GM19240 (cell line): ENCODE measurements at regions not wholly inside any gene's neighbourhood (a gene's known extent, or its start where the extent isn't known, plus 50 kb on each side); places are given as distances from the start of the nearest gene placed in this dataset.

Experiments
- DNase-seq: peaks from one replicate; pipeline ENCODE4 v3.0.0; 2011; ENCODE audit warnings: low spot score; ENCODE audit not compliant: insufficient read length

DNA sequence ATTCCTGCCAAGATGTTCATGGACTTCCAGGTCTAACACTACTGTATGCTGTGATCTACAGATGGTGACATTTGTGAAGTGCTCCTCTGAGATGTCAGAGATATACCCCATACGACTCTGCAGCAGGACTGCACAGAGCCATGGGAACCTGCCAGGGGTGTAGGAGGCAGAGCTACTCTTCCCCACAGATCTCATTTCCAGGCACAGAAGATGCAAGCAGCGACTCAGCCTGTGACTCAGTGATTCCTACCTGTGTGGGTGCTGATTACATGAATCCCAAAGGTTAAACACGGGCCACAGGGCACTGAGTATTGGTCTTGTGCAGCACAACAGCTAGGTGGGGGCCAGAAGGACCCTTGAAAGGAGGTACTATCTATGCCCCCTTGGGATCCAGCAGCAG is 137.0 kb upstream of the SOX9 start:
- DNase-seq = no peak

- no peak for DNase-seq
Measured at GRCh38 chr17:71985111-71986039, 135.4 kb upstream of the SOX9 start.

DNA sequence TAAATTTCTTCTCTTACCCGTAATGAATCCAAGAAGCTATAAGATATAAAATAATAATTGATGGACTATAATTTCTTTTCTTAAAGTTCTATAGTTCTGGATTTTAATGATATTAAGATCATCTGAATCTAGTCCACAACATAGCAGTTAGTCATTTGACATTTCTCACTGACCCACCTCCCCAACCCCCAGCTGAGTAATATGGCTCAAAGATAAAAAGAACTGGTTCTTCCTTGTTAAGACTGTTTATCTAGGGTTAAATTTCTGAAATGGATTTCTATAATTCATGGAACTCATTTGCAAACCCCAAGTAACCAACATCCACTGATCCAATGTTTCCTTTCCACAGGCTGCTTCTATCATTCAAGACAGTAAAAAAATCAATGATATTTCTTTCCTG is 133.9 kb upstream of the SOX9 start:
- DNase-seq = no peak

DNA sequence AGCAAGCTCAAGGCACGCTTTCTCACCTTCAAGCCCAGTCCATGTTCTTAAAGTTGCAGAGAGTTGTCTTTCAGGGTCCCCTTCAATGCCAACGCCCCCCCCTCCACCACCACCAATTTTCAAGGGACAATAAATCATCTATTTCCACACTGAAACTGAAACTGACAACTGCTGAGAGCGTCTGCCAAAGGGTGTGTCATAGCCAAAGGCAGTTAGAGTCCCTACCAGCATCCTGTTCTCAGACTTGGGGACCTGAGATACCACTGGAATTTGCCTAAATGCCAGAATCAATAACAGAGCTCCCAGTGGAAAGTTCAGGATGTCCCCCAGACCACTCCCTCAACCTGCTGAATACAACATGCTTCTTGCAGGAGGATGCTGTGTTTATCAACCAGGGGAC is 133.2 kb upstream of the SOX9 start:
- peak; percentile 12 for DNase-seq

DNA sequence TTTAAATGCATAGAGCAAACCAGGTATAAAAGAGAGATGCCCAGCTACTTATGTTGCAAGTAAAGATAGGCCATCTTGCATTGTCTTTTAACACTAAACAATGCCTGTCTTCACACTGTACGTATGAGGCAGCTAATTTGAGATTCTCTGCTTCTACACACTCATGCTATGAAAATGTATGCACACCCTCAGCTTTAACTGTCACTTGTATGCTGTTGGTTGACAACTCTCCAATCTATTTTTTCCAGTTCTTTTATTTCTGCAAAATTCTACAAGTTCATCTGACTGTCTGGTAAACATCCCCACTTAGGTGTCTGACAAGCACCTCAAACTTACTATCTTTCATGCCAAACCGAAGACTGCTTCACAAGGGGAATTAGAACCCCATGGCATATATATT is 131.7 kb upstream of the SOX9 start:
- DNase-seq = no peak

GRCh38 chr17:71993363-71993762 is 127.5 kb upstream of the SOX9 start:
- no peak for DNase-seq

DNA sequence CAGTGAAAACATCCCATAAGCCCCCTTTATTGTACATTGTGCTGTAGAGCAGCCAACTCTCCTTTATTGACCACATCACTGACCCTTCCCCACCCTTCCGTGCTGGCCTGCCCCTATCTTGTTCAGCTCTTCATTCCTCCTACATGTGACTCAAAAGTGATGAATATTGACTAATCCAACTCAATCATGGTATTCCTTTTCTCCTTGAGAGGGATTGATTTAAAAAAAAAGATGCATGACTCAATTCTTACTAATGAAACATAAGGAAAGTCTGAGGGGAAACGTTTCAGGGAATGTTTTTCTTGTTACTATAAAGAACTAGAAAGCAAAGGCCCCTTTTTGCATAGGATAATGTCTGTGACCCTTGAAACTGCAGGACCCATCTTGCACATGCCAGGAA is 125.2 kb upstream of the SOX9 start:
- DNase-seq = no peak

DNA sequence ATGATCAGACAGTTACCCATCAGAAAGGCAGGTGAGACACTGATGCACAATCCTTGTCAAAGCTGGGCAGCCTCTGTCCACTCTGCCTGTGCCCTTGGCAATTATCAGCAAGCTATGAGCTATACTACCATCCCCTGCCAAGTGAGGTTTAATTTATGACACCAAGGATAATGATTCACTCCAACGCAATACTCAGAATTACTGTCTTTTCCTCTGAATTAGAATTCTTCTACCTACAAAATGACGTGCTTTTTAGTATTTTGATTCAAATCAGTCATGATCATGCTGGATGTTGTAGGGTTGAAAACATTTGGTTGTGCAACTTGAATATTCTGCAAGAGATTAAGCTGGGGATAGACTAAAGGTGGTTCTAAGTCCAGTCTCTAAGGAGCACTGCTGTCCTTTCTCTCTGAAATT is 116.8 kb upstream of the SOX9 start:
- DNase-seq = no peak

- no peak for DNase-seq
Measured at GRCh38 chr17:72004611-72005331, 116.0 kb upstream of the SOX9 start.

DNA sequence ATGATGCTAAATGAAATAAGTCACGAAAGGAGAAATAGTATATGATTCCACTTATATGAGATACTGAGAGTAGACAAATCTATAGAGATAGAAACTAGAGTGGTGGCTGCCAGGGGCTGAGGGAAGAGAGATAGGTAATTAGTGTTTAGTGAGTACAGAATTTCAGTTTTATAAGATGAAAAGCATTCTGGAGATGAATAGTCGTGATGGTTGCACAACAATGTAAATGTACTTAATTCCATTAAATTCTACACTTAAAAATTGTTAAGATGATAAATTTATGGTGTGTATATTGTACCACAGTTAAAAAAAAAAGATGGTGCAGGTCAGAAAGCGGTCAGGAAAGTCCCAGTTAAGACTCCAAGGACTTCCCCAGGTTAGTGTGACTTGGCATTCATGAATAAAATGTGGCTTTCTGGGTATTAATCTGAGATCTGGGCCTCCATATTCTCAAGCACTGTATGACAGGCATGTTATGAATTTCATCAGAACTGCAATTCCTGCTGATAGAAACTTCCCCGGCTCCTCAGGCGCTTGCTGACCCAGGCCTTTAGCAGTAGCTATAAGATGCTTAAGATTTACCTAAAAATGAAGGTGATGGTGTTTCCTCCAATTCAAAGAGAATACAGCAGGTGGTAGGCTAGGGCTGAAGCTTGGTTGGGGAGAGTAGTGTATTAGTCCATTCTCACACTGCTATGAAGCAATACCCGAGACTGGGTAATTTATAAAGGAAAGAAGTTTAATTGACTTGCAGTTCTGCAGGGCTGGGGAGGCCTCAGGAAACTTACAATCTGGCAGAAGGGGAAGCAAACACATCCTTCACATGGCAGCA is 115.3 kb upstream of the SOX9 start:
- DNase-seq = no peak

DNA sequence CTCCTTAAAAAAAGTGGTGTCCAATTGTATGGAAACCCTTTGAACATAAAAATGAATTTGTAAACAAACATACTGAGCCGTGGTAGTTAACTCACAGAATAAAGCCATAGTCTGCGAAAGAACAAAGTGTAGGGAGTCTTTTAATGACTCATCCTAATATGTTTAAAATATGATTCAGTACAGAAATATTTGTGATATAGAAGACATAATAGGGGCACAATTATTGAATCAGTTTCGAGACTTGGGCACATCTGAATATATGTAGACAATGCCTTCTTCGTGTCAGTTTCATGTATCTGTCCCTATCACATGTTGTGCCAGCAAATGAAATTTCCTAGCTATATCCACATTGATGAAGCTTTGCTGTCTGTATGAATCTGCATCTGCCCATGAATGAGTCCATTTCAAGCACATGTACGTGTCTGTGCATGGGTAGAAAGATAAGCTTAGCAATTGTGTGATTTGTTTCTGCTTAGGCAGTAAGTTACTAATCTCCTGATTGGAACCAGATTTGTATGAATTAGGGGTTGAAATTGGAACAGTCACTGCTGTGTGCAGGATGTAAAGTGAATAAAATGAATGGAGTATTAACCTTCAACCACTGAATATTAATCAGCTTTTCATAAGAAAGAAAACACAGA is 112.5 kb upstream of the SOX9 start:
- no peak for DNase-seq

- DNase-seq = no peak
Measured at GRCh38 chr17:72011561-72011960, 109.3 kb upstream of the SOX9 start.

- no peak for DNase-seq
Measured at GRCh38 chr17:72021417-72022041, 99.3 kb upstream of the SOX9 start.

DNA sequence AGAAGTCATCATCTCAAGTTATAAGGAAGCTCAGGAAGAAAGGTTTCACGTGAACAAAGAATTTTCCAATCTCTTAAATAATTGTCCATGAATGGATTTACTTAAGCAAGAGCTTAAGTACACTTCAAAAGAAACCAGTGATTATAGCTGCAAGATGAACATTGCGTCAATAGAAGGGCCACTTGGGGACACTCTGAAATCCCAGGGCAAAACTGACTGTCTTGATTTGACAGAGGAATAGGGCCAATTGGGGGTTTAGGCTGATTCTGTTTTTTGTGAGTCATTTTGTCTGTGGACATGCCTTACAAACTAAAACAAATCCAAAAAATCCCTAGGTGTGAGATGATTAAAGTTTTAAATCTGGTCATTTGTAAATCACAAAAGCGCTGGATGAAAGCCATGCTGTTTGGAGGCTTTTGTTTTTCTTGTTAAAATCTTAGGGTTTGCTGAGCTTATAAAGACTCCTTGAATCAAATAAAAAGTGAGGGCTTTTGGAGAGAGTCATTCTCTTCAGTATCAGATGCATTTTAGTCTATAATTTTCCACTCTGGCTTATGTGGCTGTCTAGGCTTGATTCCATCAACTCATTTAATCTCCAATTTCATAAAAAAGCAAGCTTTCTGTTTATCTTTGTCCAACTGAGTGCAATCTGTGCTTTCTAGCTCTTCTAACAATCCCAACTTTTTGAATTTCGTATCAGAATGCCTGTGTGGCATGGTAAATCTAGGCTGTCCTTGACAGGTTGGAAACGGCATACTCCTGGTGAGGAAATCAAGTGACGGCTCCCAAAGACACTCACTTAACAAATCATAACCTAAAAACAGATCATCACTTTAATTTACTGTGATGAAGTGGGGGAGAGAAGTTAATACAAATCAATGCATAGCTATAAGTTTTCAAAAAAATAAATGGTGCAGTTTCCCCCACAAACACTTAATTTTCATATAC is 98.2 kb upstream of the SOX9 start:
- no peak for DNase-seq

GRCh38 chr17:72024457-72024856 is 96.4 kb upstream of the SOX9 start:
- no peak for DNase-seq

GRCh38 chr17:72025113-72025512 is 95.7 kb upstream of the SOX9 start:
- no peak for DNase-seq

DNA sequence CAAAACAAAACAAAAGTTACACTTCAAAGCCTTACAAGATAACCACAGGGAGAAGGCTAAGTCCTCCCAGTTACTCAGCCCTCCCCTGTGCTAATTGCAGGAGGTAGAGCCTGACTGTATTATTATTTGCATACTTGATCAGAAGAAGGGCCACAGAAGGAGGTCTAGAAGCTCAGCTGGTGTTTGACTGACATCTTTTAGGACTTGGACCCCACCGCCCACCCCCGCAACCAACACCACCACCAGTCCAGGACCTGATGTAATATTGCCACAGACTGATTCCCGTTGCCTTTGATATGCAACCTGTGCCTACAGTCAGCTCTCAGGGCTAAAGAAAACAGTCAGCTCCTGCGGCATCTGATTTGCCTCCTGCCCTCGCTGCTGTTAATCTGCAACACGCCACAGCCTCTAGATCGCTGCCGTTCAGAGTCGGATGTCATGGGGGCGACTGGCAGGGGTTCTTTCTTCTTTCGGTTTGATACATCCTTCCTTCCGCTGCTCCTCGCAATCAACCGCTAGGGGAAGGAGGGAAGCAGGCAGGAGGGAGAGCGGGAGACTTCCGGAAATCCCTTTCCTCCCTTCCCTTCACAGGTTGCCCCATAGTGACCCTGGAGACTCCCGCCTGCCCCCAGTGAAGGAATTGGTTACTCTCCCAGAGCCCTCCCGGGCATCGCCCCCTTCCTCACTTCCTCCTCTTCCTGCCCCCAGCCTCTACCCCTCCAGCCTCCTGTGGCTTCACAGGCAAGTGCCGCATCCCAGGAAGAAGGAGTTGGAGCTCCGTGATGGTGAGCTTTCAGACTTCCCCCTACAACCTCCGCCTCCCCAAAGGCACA is 90.5 kb upstream of the SOX9 start:
- no peak for DNase-seq

GRCh38 chr17:72031219-72031884 is 89.5 kb upstream of the SOX9 start:
- DNase-seq = no peak
